ENCODE measurements at regions not wholly inside any gene's neighbourhood (a gene's known extent, or its start where the extent isn't known, plus 50 kb on each side); places are given as distances from the start of the nearest gene placed in this dataset.

DNA sequence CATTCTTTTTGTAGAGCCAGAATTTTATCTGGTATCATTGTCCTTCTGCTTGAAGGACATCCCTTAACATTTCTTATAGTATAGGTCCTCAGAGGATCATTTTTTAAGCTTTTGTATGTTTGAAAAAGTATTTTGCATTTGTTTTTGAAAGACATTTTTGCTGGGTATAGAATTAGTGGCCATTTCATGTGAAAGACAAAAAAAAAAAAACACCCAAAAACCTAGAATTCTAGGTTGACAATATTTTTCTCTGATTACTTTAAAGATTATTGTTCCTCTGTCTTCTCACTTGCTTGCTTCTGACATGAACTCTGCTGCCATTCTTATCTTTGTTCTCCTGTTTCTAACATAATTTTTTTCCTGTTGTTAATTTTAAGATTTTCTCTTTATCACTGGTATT, 75.7 kb upstream of the SLC22A16 start:
- intact Hi-C loops (cut with micrococcal nuclease): no loop called here
- Mint-ChIP-seq H3K9me3 (ENCODE audit: insufficient read depth) (peaks cover 7% of the 10 kb centered on the region), H3K4me3 (no peak overlapping the region), H3K27ac (no peak overlapping the region), H3K4me1 (no peaks in the 10 kb centered on the region), H3K27me3 (peaks cover 10% of the 10 kb centered on the region)
- no peak overlapping the region for H3K9ac ChIP-seq (ENCODE audit: low read length)
- no peak overlapping the region for H3K4me3 ChIP-seq (ENCODE audit: control extremely low read depth in 1 of 5, extremely low read depth in 1 of 5, insufficient read depth in 1 of 5, low read depth in 2 of 5, low read length in 4 of 5)
- no peak for DNase-seq
- H2AFZ ChIP-seq (ENCODE audit: insufficient read depth, low read depth, low read length, poor library complexity, severe bottlenecking): no peak overlapping the region
- ATAC-seq (ENCODE audit: low read depth): no peak
- no peaks in the 10 kb centered on the region for H3K79me2 ChIP-seq (ENCODE audit: control insufficient read depth, insufficient read depth, low read length)
- H3K9me3 ChIP-seq (ENCODE audit: control extremely low read depth in 1 of 3, control insufficient read depth in 2 of 3, insufficient read depth in 1 of 3, low read length in 2 of 3): peaks cover 3 to 9% (median 3%) of the 10 kb centered on the region in 3 donors
- no peaks in the 10 kb centered on the region for H3K36me3 ChIP-seq (replicated peaks in 1 of 2; ENCODE audit: control extremely low read depth in 1 of 2, control insufficient read depth in 1 of 2, extremely low read depth in 1 of 2, insufficient read depth in 2 of 2, low read length in 1 of 2)
- no peaks in the 10 kb centered on the region for H4K20me1 ChIP-seq (ENCODE audit: control insufficient read depth, insufficient read depth, low read length, poor library complexity, severe bottlenecking)
- CTCF ChIA-PET: no interaction called here
- TF ChIP-seq, protein P1, sequence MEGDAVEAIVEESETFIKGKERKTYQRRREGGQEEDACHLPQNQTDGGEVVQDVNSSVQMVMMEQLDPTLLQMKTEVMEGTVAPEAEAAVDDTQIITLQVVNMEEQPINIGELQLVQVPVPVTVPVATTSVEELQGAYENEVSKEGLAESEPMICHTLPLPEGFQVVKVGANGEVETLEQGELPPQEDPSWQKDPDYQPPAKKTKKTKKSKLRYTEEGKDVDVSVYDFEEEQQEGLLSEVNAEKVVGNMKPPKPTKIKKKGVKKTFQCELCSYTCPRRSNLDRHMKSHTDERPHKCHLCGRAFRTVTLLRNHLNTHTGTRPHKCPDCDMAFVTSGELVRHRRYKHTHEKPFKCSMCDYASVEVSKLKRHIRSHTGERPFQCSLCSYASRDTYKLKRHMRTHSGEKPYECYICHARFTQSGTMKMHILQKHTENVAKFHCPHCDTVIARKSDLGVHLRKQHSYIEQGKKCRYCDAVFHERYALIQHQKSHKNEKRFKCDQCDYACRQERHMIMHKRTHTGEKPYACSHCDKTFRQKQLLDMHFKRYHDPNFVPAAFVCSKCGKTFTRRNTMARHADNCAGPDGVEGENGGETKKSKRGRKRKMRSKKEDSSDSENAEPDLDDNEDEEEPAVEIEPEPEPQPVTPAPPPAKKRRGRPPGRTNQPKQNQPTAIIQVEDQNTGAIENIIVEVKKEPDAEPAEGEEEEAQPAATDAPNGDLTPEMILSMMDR (IDR thresholded peaks at IDR 0.05): no peak
- TF ChIP-seq EZH2 (IDR thresholded peaks at IDR 0.05; ENCODE audit: borderline replicate concordance, insufficient read depth, low read depth, low read length, poor library complexity, severe bottlenecking): no peak
- POLR2A ChIA-PET: no interaction called here
- no peaks in the 10 kb centered on the region for H3K4me1 ChIP-seq (ENCODE audit: control insufficient read depth in 2 of 2, insufficient read depth in 2 of 2, low read length in 2 of 2)
- H3K4me2 ChIP-seq (replicated peaks; ENCODE audit: low read depth, low read length, poor library complexity, severe bottlenecking): no peak overlapping the region
- no peak overlapping the region for H3K27ac ChIP-seq (ENCODE audit: low read length in 2 of 2)
- no peaks in the 10 kb centered on the region for H3K27me3 ChIP-seq (replicated peaks in 1 of 4; ENCODE audit: control extremely low read depth in 1 of 4, control insufficient read depth in 3 of 4, insufficient read depth in 4 of 4, low read length in 3 of 4)

DNA sequence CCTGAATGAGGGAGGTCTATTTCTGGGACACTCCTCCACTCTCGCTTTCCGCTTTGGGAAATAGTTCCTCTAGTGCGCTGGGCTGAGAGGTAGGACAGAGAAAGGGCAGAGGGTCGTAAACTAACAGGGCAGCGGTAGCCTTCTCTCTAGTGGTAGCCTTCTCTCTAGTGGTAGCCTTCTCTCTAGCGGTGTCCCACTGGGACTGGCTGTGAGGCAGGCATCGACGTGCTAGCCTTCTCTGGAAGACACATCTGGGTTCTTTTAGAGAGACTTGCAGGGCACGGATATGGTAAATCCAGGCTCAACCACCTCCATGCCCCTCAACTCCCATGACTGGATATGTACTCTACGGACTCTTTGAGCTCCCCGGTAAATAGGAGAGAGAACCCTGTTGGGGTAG, 74.7 kb upstream of the SLC22A16 start:
- H3K27ac Mint-ChIP-seq: no peak overlapping the region
- H3K4me2 ChIP-seq (replicated peaks; ENCODE audit: low read depth, low read length, poor library complexity, severe bottlenecking): no peak overlapping the region
- H3K4me3 Mint-ChIP-seq: no peak overlapping the region
- no peaks in the 10 kb centered on the region for H4K20me1 ChIP-seq (ENCODE audit: control insufficient read depth, insufficient read depth, low read length, poor library complexity, severe bottlenecking)
- no peak overlapping the region for H3K27ac ChIP-seq (ENCODE audit: low read length in 2 of 2)
- intact Hi-C loops (cut with micrococcal nuclease): no loop called here
- POLR2A ChIA-PET: no interaction called here
- no peak for ATAC-seq (ENCODE audit: low read depth)
- peaks cover 7% of the 10 kb centered on the region for H3K9me3 Mint-ChIP-seq (ENCODE audit: insufficient read depth)
- H3K36me3 ChIP-seq (replicated peaks in 1 of 2; ENCODE audit: control extremely low read depth in 1 of 2, control insufficient read depth in 1 of 2, extremely low read depth in 1 of 2, insufficient read depth in 2 of 2, low read length in 1 of 2): no peaks in the 10 kb centered on the region
- H3K27me3 ChIP-seq (replicated peaks in 1 of 4; ENCODE audit: control extremely low read depth in 1 of 4, control insufficient read depth in 3 of 4, insufficient read depth in 4 of 4, low read length in 3 of 4): no peaks in the 10 kb centered on the region
- 94% methylated on average over 7 of the region's 11 CpGs for WGBS (ENCODE audit: insufficient coverage)
- H3K4me1 ChIP-seq (ENCODE audit: control insufficient read depth in 2 of 2, insufficient read depth in 2 of 2, low read length in 2 of 2): no peaks in the 10 kb centered on the region
- H2AFZ ChIP-seq (ENCODE audit: insufficient read depth, low read depth, low read length, poor library complexity, severe bottlenecking): no peak overlapping the region
- no peaks in the 10 kb centered on the region for H3K79me2 ChIP-seq (ENCODE audit: control insufficient read depth, insufficient read depth, low read length)
- TF ChIP-seq EZH2 (IDR thresholded peaks at IDR 0.05; ENCODE audit: borderline replicate concordance, insufficient read depth, low read depth, low read length, poor library complexity, severe bottlenecking): no peak
- TF ChIP-seq, protein P1 (IDR thresholded peaks at IDR 0.05): no peak
- H3K4me1 Mint-ChIP-seq: no peaks in the 10 kb centered on the region
- H3K27me3 Mint-ChIP-seq: peaks cover 15% of the 10 kb centered on the region
- CTCF ChIA-PET: no interaction called here
- no peak overlapping the region for H3K9ac ChIP-seq (ENCODE audit: low read length)
- no peak for DNase-seq
- no peak overlapping the region for H3K4me3 ChIP-seq (ENCODE audit: control extremely low read depth in 1 of 5, extremely low read depth in 1 of 5, insufficient read depth in 1 of 5, low read depth in 2 of 5, low read length in 4 of 5)
- H3K9me3 ChIP-seq (ENCODE audit: control extremely low read depth in 1 of 3, control insufficient read depth in 2 of 3, insufficient read depth in 1 of 3, low read length in 2 of 3): peaks cover 3 to 9% (median 3%) of the 10 kb centered on the region in 3 donors
